GM23338 (cell line): ENCODE measurements at regions not wholly inside any gene's neighbourhood (a gene's known extent, or its start where the extent isn't known, plus 50 kb on each side); places are given as distances from the start of the nearest gene placed in this dataset.

Experiments used
- ATAC-seq: fragments of 200-7000 bp; cut with Tn5 transposase; 3 replicates; pipeline ENCODE4 v1.9.1; 2020
- DNase-seq: peaks from one replicate; pipeline ENCODE4 v3.0.0-alpha.2; 2015; ENCODE audit warnings: low spot score
- H2AFZ ChIP-seq: fragments of 200-600 bp; sonication (generic); 2 replicates; pipeline ENCODE4 v1.8.0; 2016; ENCODE audit warnings: antibody characterized with exemption, mild to moderate bottlenecking, moderate library complexity
- H3F3A ChIP-seq: fragments of 200-600 bp; sonication (generic); replicated peaks from 2 replicates; pipeline ENCODE4 v1.8.0; 2017; ENCODE audit warnings: antibody characterized with exemption, mixed run types, low read depth
- H3K27ac ChIP-seq: fragments of 200-600 bp; sonication (generic); 2 replicates; pipeline ENCODE4 v1.6.1; 2016; ENCODE audit warnings: low read depth
- H3K27me3 ChIP-seq: fragments of 200-600 bp; sonication (generic); 2 replicates; pipeline ENCODE4 v1.8.0; 2016; ENCODE audit warnings: mild to moderate bottlenecking, mixed run types, moderate library complexity; ENCODE audit not compliant: insufficient read depth
- H3K36me3 ChIP-seq: fragments of 200-600 bp; sonication (generic); 2 replicates; pipeline ENCODE4 v1.8.0; 2016; ENCODE audit warnings: mild to moderate bottlenecking; ENCODE audit not compliant: insufficient read depth
- H3K4me1 ChIP-seq: fragments of 200-600 bp; sonication (generic); 2 replicates; pipeline ENCODE4 v1.8.0; 2016; ENCODE audit warnings: mild to moderate bottlenecking, moderate library complexity; ENCODE audit not compliant: insufficient read depth
- H3K4me2 ChIP-seq: fragments of 200-600 bp; sonication (generic); 2 replicates; pipeline ENCODE4 v1.7.1; 2017; ENCODE audit warnings: mixed run types
- H3K4me3 ChIP-seq: fragments of 200-600 bp; sonication (generic); 2 replicates; pipeline ENCODE4 v1.6.1; 2016; ENCODE audit warnings: mixed run types
- H3K79me2 ChIP-seq: fragments of 200-600 bp; sonication (generic); replicated peaks from 2 replicates; pipeline ENCODE4 v1.8.0; 2017; ENCODE audit warnings: mild to moderate bottlenecking; ENCODE audit not compliant: insufficient read depth
- H3K9me2 ChIP-seq: fragments of 200-600 bp; sonication (generic); 2 replicates; pipeline ENCODE4 v1.8.0; 2017; ENCODE audit not compliant: insufficient read depth
- H4K20me1 ChIP-seq: fragments of 200-600 bp; sonication (generic); replicated peaks from 2 replicates; pipeline ENCODE4 v1.8.0; 2017; ENCODE audit warnings: mild to moderate bottlenecking; ENCODE audit not compliant: insufficient read depth
- H3K27ac Mint-ChIP-seq: 2 replicates; pipeline ENCODE4 v1.8.0; 2020; ENCODE audit warnings: inconsistent platforms, mild to moderate bottlenecking, moderate library complexity, mixed read lengths
- H3K27me3 Mint-ChIP-seq: 3 replicates; pipeline ENCODE4 v1.8.0; 2022; ENCODE audit warnings: low read depth, mild to moderate bottlenecking, moderate library complexity, mixed read lengths, inconsistent platforms; ENCODE audit not compliant: insufficient read depth, poor library complexity
- H3K36me3 Mint-ChIP-seq: 3 replicates; pipeline ENCODE4 v1.8.0; 2021; ENCODE audit warnings: low read depth, mild to moderate bottlenecking, inconsistent platforms, moderate library complexity, mixed read lengths
- H3K4me1 Mint-ChIP-seq: 3 replicates; pipeline ENCODE4 v1.8.0; 2020; ENCODE audit warnings: mild to moderate bottlenecking, inconsistent platforms, mixed read lengths
- H3K4me3 Mint-ChIP-seq: 3 replicates; pipeline ENCODE4 v1.8.0; 2021; ENCODE audit warnings: moderate library complexity, mild to moderate bottlenecking, inconsistent platforms, mixed read lengths
- H3K9me3 Mint-ChIP-seq: 3 replicates; pipeline ENCODE4 v1.8.0; 2020; ENCODE audit warnings: moderate library complexity, mild to moderate bottlenecking, inconsistent platforms, mixed read lengths
- EZH2 ChIP-seq: fragments of 200-600 bp; sonication (generic); IDR thresholded peaks from one replicate; pipeline ENCODE4 v1.8.0; 2017; ENCODE audit warnings: antibody characterized with exemption, mild to moderate bottlenecking, low read depth; ENCODE audit not compliant: unreplicated experiment
- NANOG ChIP-seq: IDR thresholded peaks from 2 replicates; pipeline ENCODE4 v1.6.1; 2016; ENCODE audit warnings: antibody characterized with exemption, borderline replicate concordance
- POLR2AphosphoS5 ChIP-seq: IDR thresholded peaks from 2 replicates; pipeline ENCODE4 v1.6.1; 2016; ENCODE audit warnings: antibody characterized with exemption, low read depth
- STAT1 ChIP-seq: IDR thresholded peaks from one replicate; pipeline ENCODE4 v1.6.1; 2016; ENCODE audit warnings: antibody characterized with exemption; ENCODE audit not compliant: unreplicated experiment
- ZNF331 ChIP-seq: fragments of 250-450 bp; sonication (Bioruptor Pico); IDR thresholded peaks from 2 replicates; pipeline ENCODE4 v1.5.0; 2020; ENCODE audit warnings: low read depth, mild to moderate bottlenecking, moderate library complexity
- TF ChIP-seq, protein P1 (sequence below), 2 experiments: fragments of 200-600 bp in 1 of 2; sonication (generic) in 1 of 2; conservative IDR thresholded peaks; 2 replicates each; pipeline versions ENCODE4 v1.5.1 to v1.6.1; 2016 to 2017; ENCODE audit warnings: antibody characterized with exemption in 2 of 2, low read depth in 2 of 2, mild to moderate bottlenecking in 2 of 2, moderate library complexity in 1 of 2
- TF ChIP-seq, protein P2 (sequence below): IDR thresholded peaks from 2 replicates; pipeline ENCODE4 v1.6.1; 2016; ENCODE audit warnings: antibody characterized with exemption
- TF ChIP-seq, protein P3 (sequence below): IDR thresholded peaks from one replicate; pipeline ENCODE4 v1.6.1; 2018; ENCODE audit warnings: antibody characterized with exemption; ENCODE audit not compliant: unreplicated experiment

DNA sequence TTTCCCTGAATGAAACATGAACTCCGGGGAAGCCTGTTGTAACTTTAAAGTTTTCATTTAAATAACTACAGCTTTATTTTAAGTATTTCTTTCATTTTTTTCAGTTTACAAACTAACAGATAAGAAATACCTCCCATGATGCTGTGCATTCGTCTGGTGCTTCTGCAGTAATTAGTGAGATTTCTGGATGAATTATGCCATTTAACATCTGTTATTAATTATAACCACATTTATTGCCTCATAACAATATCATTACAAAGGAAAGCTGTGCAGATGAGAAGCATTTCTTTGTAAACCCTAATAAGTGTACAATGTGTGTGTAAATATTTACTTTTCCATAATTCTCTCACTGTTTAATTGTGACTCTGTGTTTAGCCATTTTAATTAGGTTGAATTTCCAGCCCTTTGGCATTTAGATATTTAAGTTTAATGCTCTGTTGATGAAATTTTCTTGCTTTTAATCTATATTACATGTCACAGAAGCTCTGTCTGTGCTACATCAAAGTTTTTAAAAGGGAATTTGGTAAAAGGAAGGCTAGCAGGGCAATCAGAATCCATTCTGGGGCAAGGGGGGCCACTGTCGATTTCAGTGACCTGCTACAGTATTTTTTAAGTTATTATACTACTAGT lies 418.0 kb downstream of the SPATA31D1 start:
- H3K36me3 Mint-ChIP-seq = no peaks in the 10 kb centered on the region
- H2AFZ ChIP-seq = peak overlapping the region; percentile 64; the same call in 1 of the 2 replicates
- H3K27me3 Mint-ChIP-seq = no peaks in the 10 kb centered on the region
- H3K9me3 Mint-ChIP-seq = no peaks in the 10 kb centered on the region
- no peak for DNase-seq
- H3K4me1 ChIP-seq = no peaks in the 10 kb centered on the region
- H3K36me3 ChIP-seq = no peaks in the 10 kb centered on the region
- no peak overlapping the region for H3K4me2 ChIP-seq
- no peak overlapping the region for H3K27ac Mint-ChIP-seq
- no peaks in the 10 kb centered on the region for H3K79me2 ChIP-seq
- no peak overlapping the region for H3K4me3 Mint-ChIP-seq
- H3K27ac ChIP-seq = no peak overlapping the region
- no peaks in the 10 kb centered on the region for H4K20me1 ChIP-seq
- H3F3A ChIP-seq = no peaks in the 10 kb centered on the region
- TF ChIP-seq, protein P1, sequence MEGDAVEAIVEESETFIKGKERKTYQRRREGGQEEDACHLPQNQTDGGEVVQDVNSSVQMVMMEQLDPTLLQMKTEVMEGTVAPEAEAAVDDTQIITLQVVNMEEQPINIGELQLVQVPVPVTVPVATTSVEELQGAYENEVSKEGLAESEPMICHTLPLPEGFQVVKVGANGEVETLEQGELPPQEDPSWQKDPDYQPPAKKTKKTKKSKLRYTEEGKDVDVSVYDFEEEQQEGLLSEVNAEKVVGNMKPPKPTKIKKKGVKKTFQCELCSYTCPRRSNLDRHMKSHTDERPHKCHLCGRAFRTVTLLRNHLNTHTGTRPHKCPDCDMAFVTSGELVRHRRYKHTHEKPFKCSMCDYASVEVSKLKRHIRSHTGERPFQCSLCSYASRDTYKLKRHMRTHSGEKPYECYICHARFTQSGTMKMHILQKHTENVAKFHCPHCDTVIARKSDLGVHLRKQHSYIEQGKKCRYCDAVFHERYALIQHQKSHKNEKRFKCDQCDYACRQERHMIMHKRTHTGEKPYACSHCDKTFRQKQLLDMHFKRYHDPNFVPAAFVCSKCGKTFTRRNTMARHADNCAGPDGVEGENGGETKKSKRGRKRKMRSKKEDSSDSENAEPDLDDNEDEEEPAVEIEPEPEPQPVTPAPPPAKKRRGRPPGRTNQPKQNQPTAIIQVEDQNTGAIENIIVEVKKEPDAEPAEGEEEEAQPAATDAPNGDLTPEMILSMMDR (conservative IDR thresholded peaks at IDR 0.05; ENCODE audit: low read depth in 2 of 2) = no peak
- TF ChIP-seq, protein P2, sequence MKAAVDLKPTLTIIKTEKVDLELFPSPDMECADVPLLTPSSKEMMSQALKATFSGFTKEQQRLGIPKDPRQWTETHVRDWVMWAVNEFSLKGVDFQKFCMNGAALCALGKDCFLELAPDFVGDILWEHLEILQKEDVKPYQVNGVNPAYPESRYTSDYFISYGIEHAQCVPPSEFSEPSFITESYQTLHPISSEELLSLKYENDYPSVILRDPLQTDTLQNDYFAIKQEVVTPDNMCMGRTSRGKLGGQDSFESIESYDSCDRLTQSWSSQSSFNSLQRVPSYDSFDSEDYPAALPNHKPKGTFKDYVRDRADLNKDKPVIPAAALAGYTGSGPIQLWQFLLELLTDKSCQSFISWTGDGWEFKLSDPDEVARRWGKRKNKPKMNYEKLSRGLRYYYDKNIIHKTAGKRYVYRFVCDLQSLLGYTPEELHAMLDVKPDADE = no peak
- TF ChIP-seq, protein P3, sequence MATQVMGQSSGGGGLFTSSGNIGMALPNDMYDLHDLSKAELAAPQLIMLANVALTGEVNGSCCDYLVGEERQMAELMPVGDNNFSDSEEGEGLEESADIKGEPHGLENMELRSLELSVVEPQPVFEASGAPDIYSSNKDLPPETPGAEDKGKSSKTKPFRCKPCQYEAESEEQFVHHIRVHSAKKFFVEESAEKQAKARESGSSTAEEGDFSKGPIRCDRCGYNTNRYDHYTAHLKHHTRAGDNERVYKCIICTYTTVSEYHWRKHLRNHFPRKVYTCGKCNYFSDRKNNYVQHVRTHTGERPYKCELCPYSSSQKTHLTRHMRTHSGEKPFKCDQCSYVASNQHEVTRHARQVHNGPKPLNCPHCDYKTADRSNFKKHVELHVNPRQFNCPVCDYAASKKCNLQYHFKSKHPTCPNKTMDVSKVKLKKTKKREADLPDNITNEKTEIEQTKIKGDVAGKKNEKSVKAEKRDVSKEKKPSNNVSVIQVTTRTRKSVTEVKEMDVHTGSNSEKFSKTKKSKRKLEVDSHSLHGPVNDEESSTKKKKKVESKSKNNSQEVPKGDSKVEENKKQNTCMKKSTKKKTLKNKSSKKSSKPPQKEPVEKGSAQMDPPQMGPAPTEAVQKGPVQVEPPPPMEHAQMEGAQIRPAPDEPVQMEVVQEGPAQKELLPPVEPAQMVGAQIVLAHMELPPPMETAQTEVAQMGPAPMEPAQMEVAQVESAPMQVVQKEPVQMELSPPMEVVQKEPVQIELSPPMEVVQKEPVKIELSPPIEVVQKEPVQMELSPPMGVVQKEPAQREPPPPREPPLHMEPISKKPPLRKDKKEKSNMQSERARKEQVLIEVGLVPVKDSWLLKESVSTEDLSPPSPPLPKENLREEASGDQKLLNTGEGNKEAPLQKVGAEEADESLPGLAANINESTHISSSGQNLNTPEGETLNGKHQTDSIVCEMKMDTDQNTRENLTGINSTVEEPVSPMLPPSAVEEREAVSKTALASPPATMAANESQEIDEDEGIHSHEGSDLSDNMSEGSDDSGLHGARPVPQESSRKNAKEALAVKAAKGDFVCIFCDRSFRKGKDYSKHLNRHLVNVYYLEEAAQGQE = no peak
- TF ChIP-seq EZH2 = no peak
- no peak for TF ChIP-seq ZNF331 (CRISPR knock-in tag)
- TF ChIP-seq NANOG = no peak
- H3K9me2 ChIP-seq = peaks cover 5% of the 10 kb centered on the region; the same call in 1 of the 2 replicates
- H3K4me1 Mint-ChIP-seq = no peaks in the 10 kb centered on the region
- H3K4me3 ChIP-seq = no peak overlapping the region
- ATAC-seq = no peak
- H3K27me3 ChIP-seq = no peaks in the 10 kb centered on the region

DNA sequence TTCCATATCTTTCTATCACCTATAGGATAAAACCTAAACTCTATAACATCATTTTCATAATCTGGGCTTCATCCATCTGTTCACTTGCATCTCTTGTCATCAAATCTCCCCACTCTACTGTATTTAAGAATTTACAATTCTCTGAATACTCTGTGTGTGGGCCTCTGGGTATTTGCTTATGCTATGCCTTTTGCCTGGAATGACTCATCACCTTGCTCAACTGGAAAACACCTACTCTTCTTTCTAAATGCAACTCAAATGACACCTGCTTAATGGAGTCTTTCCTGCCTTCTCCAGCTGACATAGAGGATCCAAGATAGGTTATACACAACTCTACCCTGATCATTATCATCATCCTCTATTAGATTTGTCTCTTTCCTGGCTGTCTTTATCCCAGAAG lies 421.7 kb downstream of the SPATA31D1 start:
- Histone ChIP-seq H3K27me3 (no peaks in the 10 kb centered on the region), H3K27ac (no peak overlapping the region), H2AFZ (no peak overlapping the region), H3K79me2 (no peaks in the 10 kb centered on the region), H3K4me2 (no peak overlapping the region), H3K4me1 (no peaks in the 10 kb centered on the region), H3K4me3 (no peak overlapping the region), H3K9me2 (peaks cover 5% of the 10 kb centered on the region; the same call in 1 of the 2 replicates), H3K36me3 (no peaks in the 10 kb centered on the region), H3F3A (no peaks in the 10 kb centered on the region), H4K20me1 (no peaks in the 10 kb centered on the region)
- DNase-seq (no peak), ATAC-seq (no peak)
- TF ChIP-seq STAT1 = no peak
- TF ChIP-seq POLR2AphosphoS5 = no peak
- TF ChIP-seq, protein P2 = no peak
- no peaks in the 10 kb centered on the region for H3K36me3 Mint-ChIP-seq
- no peaks in the 10 kb centered on the region for H3K4me1 Mint-ChIP-seq
- no peak overlapping the region for H3K27ac Mint-ChIP-seq
- no peaks in the 10 kb centered on the region for H3K27me3 Mint-ChIP-seq
- no peaks in the 10 kb centered on the region for H3K9me3 Mint-ChIP-seq
- no peak overlapping the region for H3K4me3 Mint-ChIP-seq
